ENCODE measurements at regions not wholly inside any gene's neighbourhood (a gene's known extent, or its start where the extent isn't known, plus 50 kb on each side); places are given as distances from the start of the nearest gene placed in this dataset.

- in situ Hi-C loops (cut with HindIII; ENCODE audit: low pct_unique_long_range_greater_than_20kb, low sequenced_read_pairs), result no loop called here
- no peak for DNase-seq (ENCODE audit: low read depth)
Measured at GRCh38 chr2:235358981-235359471, 134.8 kb upstream of the AGAP1 start.

GRCh38 chr2:235360446-235360845 is 133.4 kb upstream of the AGAP1 start:
- in situ Hi-C loops (cut with HindIII; ENCODE audit: low pct_unique_long_range_greater_than_20kb, low sequenced_read_pairs), result no loop called here
- DNase-seq (ENCODE audit: low read depth), result no peak

DNA sequence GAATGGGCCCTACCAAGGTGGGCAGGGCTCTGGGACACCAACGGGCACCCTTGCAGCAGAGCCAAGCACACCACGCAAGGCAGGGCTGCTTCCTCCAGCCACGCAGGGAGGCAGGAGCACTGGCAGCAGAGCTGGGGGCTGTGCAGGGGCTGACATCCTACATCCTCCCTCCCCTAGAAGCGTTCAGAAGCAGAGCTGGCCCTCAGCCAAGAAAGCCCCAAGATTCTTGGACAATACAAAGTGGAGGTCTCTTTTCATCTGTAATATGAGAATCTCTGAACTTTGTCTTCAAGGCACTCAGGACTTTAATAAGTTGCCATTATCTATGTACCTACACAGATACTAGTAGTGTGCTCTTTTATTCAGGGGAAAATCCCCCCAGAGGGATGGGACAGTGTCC is 128.1 kb upstream of the AGAP1 start:
- DNase-seq (ENCODE audit: low read depth), result no peak
- in situ Hi-C loops (cut with HindIII; ENCODE audit: low pct_unique_long_range_greater_than_20kb, low sequenced_read_pairs), result no loop called here

- in situ Hi-C loops (cut with HindIII; ENCODE audit: low pct_unique_long_range_greater_than_20kb, low sequenced_read_pairs), result no loop called here
- no peak for DNase-seq (ENCODE audit: low read depth)
Measured at GRCh38 chr2:235366390-235366789, 127.5 kb upstream of the AGAP1 start.

GRCh38 chr2:235366807-235367206 is 127.0 kb upstream of the AGAP1 start:
- DNase-seq (ENCODE audit: low read depth), result peak; percentile 44
- in situ Hi-C loops (cut with HindIII; ENCODE audit: low pct_unique_long_range_greater_than_20kb, low sequenced_read_pairs), result no loop called here

- in situ Hi-C loops (cut with HindIII; ENCODE audit: low pct_unique_long_range_greater_than_20kb, low sequenced_read_pairs), result no loop called here
Measured at GRCh38 chr2:235371018-235371417, 122.8 kb upstream of the AGAP1 start.

GRCh38 chr2:235373171-235373570 is 120.7 kb upstream of the AGAP1 start:
- no peak for DNase-seq (ENCODE audit: low read depth)
- in situ Hi-C loops (cut with HindIII; ENCODE audit: low pct_unique_long_range_greater_than_20kb, low sequenced_read_pairs), result no loop called here

More at GRCh38 chr2:235371018-235371417, 122.8 kb upstream of the AGAP1 start:
- DNase-seq (ENCODE audit: low read depth), result no peak

- no peak for DNase-seq (ENCODE audit: low read depth)
- in situ Hi-C loops (cut with HindIII; ENCODE audit: low pct_unique_long_range_greater_than_20kb, low sequenced_read_pairs), result no loop called here
Measured at GRCh38 chr2:235377176-235377575, 116.7 kb upstream of the AGAP1 start.

DNA sequence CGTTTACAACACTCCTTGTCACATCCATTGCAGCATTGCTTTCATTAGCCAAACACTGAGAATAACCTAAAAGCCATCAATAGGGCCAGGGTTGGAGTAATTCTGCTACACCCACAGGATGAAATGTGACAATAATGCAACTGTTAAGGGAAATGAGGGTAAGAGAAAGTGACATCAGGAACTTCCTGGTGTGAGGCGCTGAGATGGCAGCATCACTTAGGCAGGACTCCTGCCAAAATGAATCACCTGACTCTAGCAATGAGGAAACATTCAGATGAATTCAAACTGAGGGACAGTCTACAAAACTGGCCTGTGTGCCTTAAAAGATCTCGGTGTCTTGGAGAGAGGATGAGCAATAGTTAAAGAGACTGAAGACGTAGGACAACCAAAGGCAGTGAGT is 115.6 kb upstream of the AGAP1 start:
- peak; percentile 17 for DNase-seq (ENCODE audit: low read depth)
- in situ Hi-C loops (cut with HindIII; ENCODE audit: low pct_unique_long_range_greater_than_20kb, low sequenced_read_pairs), result no loop called here

- in situ Hi-C loops (cut with HindIII; ENCODE audit: low pct_unique_long_range_greater_than_20kb, low sequenced_read_pairs), result no loop called here
- no peak for DNase-seq (ENCODE audit: low read depth)
Measured at GRCh38 chr2:235378944-235379343, 114.9 kb upstream of the AGAP1 start.

DNA sequence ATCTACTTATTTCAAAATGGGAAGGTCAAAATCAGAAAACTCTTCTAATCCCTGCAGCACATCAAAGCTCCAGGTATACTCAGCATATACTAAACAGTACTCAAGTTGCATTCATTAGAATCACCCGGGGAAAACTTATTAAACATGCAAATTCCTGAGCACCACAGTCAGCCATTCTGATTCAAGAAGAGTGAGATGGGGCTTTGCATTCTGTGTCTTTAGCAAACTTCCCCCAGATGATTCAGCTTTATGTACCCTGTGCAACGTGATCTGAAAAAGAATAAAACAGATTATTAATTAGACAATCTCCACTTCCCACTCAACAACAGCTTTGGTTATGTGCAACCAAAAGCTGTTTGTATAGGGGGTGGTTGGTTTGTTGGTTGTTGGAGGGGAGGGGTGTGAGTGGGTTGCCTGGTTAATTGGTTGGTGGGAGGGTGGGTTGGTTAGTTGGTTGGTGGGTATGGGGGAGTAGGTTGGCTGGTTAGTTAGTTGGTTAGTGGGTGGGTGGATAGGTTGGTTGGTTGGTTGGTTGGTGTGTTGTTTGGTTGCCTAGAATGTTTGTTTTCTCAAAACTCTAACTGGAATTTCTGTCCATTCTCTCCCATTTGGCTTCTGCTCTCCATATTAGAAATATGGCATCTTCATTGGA is 112.5 kb upstream of the AGAP1 start:
- in situ Hi-C loops (cut with HindIII; ENCODE audit: low pct_unique_long_range_greater_than_20kb, low sequenced_read_pairs), result no loop called here
- no peak for DNase-seq (ENCODE audit: low read depth)

DNA sequence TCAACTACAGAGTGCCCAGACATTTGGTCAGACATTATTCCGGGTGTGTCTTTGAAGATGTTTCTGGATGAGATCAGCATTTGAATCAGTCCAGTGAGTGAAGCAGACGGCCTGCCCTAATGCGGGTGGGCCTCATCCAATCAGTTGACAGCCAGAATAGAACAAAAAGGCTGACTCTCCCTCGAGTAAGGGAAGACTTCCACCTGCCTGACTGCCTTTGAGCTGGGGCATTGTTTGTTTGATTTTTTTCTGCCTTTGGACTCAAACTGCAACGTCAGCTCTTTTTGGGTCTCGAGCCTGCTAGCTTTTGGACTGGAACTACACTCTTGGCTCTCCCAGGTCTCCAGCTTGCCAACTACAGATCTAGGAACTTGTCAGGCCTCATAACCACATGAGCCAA is 111.7 kb upstream of the AGAP1 start:
- no peak for DNase-seq (ENCODE audit: low read depth)
- in situ Hi-C loops (cut with HindIII; ENCODE audit: low pct_unique_long_range_greater_than_20kb, low sequenced_read_pairs), result no loop called here

DNA sequence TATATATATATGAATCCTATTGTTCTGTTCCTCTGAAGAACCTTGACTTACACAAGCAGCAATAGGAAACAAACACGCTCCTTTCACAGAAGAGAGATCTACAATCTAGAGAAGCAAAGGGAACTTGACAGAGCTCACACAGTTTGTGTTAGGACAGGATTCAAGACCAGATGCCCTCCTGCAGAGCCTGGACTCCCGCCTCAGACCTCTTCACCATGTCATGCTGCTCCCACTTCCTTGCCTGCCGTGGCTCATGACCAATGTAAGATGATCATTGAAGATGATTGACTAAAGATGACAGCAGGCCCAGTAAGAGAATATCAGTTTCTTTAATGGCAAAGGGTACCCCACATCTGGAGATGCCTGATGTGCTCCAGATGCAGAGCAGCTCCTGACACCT is 111.2 kb upstream of the AGAP1 start:
- in situ Hi-C loops (cut with HindIII; ENCODE audit: low pct_unique_long_range_greater_than_20kb, low sequenced_read_pairs), result no loop called here
- DNase-seq (ENCODE audit: low read depth), result no peak

GRCh38 chr2:235383272-235383843 is 110.5 kb upstream of the AGAP1 start:
- in situ Hi-C loops (cut with HindIII; ENCODE audit: low pct_unique_long_range_greater_than_20kb, low sequenced_read_pairs), result no loop called here
- no peak for DNase-seq (ENCODE audit: low read depth)

DNA sequence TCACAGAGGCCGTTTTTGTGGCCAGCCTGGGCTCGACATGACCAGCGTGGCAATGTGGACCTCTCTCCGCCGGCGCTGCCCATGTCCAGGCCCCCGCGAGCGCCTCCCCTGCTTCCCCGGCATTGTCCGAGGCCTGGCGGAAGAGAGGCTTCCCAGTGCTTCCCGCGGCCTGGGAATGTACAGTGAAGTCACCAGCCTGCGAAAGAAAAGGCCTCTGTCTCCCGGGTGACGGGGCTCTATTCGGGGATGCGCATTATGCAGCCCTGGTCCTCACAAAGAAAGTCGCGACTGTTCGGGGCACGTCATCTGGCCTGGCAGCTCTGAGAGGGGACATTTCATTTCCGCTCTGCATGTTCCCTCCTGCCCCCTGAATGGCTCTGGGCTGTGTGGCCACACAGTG is 109.2 kb upstream of the AGAP1 start:
- in situ Hi-C loops (cut with HindIII; ENCODE audit: low pct_unique_long_range_greater_than_20kb, low sequenced_read_pairs), result no loop called here
- DNase-seq (ENCODE audit: low read depth), result no peak

DNA sequence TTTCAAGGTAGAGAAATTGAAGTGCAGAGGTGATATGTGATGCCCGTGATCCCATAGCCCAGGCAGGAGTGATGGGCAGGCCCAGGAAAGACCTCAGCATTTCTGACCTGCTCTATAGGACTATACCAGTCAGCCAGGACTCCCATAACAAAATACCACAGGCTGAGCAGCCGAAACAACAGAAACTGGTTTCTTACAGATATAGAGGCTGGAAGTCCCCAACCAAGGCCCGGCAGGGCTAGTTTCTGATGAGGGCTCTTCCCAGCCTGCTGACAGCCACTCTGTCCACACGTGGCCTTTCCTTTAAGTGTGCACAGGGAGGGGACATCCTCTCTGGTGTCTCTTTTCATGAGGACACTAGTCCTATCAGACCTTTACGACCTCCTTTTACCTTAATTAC is 104.2 kb upstream of the AGAP1 start:
- in situ Hi-C loops (cut with HindIII; ENCODE audit: low pct_unique_long_range_greater_than_20kb, low sequenced_read_pairs), result no loop called here

DNA sequence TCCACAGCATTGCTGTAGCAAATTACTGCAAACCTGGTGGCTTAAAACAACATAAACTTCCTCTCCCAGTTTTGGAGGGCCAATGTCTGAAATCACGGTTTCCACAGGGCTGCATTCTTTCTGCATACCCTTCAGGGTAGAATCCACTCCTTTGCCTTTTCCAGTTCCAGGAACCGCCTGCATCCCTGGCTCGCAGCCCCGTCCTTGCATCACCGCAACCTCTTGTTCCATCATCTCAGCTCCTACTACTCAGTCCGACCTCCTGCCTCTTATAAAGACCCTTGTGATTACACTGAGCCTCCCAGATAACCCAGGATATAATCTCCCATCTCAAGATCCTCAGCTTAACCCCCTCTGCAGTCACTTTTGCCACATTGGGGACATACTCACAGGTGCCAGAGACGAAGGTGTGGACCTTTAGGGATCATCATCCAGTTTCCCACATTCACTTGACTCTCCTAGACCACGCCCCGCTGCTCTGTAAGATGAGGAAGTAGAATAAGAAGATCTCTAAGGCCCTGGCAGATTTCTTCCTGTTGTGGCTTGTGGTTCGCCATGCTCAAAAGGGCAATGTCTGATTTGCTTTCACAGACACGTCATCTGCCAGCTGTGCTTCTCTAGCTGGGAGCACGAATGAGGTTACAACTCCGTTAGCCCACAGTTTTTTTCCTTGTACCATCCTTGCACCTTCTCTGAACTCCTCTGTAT is 103.6 kb upstream of the AGAP1 start:
- DNase-seq (ENCODE audit: low read depth), result no peak
- in situ Hi-C loops (cut with HindIII; ENCODE audit: low pct_unique_long_range_greater_than_20kb, low sequenced_read_pairs), result no loop called here

More for the DNA sequence above, 104.2 kb upstream of the AGAP1 start:
- no peak for DNase-seq (ENCODE audit: low read depth)

GRCh38 chr2:235390816-235391194 is 103.0 kb upstream of the AGAP1 start:
- in situ Hi-C loops (cut with HindIII; ENCODE audit: low pct_unique_long_range_greater_than_20kb, low sequenced_read_pairs), result no loop called here
- no peak for DNase-seq (ENCODE audit: low read depth)

DNA sequence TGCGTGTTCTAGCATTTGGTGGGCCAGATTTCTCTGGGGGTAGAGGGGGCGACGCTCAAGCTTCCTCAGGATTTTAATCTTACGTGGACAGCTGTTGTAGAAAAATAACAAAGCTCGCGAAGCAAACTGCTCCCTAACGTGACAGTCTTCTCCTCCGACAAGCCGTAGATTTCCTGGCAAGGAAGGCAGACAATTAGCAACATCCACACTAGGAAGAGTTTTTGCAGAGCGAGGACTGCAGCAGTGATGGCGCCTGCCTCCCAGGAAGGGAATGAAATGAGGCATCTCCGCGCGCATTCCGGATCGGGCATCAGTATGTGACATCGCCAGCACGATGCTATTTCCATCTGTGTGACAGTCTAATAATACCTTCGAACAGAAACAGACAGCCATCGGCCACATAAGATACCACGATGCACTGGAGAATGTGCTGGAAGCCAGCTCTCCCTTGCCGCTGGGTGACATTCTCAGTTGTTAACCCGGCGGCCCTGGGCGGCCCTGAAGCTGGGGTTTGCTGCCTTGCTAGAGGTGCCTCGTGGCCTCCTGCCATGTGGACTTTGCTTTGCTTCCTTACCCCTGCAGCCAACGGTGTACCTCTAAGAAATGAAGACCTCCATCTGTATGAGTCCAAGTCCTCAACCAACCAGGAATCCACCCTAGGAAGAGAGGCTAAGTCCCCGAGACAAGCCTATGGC is 101.8 kb upstream of the AGAP1 start:
- DNase-seq (ENCODE audit: low read depth), result no peak
- in situ Hi-C loops (cut with HindIII; ENCODE audit: low pct_unique_long_range_greater_than_20kb, low sequenced_read_pairs), result no loop called here

All from Caki2 (cell line).